NCI-H345 treated with DMSO at 0.1 percent for 48 hours (cell line): ENCODE measurements at regions not wholly inside any gene's neighbourhood (a gene's known extent, or its start where the extent isn't known, plus 50 kb on each side); places are given as distances from the start of the nearest gene placed in this dataset.

ENCODE experiments used
- DNase-seq: peaks from one replicate; lab custom pipeline; 2025; ENCODE audit not compliant: unreplicated experiment; lab: John Stamatoyannopoulos, UW

DNA sequence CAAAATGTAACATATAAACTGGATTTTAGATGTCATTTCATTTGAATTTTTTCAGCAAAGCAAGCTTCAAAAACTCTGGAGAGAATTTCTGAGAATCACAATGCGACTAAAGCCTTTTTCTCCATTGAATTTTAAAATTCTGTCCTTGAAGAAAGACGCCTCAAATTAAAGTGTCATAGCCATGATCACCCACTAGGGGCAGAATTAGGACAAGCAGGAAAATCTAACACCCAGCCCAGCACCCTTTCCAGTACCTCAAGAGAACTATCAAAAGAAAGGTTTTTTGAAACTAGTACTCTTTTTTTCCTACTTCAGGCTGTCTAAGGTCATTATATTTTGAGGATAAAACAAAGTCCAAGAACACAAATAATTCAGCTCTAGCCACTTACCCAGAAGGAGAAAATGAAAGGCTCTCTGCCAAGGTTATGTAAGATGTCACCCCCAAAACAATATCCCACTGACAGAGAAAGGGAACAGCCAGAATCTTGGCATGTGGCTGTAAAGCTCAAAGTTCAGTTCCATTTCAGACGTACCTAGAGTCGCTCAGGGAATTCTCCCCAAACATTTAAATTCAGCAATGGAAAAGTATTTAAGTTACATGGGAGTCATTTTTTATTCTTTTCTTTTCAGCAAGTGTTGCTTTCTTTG lies 299.4 kb downstream of the SNX13 start:
- no peak for DNase-seq

DNA sequence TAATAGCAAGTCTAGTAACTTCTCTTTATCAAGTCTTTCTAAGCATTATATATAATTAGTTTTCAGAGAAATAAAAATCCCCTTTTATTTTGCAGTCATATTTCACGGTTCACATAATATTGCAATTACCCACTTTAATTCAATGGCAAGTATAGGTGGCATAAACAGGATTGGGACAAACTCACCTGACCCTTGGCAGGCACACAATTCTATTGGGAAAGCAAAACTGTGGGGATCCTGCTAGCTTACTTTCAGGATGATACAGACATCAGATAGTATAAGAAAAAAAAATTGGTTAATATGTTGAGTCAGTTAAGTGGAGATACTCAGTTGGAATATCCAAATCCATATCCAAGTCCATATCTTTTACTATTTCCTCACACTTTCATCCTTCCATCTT lies 294.8 kb downstream of the SNX13 start:
- no peak for DNase-seq

DNA sequence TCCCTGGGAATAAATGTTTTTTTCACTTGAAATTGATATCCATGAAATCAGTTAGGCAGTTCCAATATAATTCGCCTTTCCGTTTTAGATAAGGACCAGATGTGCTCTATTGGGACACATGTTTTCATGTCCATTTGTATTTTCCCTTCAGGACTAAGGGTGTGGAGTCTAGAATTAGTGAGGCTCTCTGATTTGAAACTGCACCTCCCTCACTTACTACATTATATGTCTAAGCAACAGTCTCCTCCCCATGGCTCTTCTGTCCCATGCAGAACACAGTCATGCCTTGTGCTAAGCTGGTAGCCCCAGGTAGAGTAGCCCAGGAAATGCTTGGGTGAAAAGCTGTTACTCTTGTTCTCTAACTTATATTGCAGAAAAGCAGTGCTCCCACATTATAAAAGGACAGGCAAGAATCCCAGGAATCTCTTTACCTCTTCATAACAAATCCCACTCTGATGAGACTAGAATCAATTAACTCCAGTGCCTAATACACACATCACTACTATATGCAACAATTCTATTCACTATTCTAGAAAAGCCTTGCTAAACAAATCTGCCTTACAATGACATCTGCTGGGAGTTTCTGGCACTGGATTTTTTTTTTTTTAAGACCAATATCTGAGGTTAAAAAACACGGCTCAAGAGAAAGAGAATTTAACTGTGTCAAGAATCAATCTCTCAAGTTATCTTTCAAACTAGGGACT lies 293.9 kb downstream of the SNX13 start:
- DNase-seq: no peak

- DNase-seq: no peak
Measured at GRCh38 chr7:17651341-17651740, 289.0 kb downstream of the SNX13 start.

- DNase-seq: no peak
Measured at GRCh38 chr7:17651863-17652385, 288.4 kb downstream of the SNX13 start.

GRCh38 chr7:17654940-17655339 lies 285.4 kb downstream of the SNX13 start:
- no peak for DNase-seq

GRCh38 chr7:17659126-17659525 lies 281.2 kb downstream of the SNX13 start:
- no peak for DNase-seq

DNA sequence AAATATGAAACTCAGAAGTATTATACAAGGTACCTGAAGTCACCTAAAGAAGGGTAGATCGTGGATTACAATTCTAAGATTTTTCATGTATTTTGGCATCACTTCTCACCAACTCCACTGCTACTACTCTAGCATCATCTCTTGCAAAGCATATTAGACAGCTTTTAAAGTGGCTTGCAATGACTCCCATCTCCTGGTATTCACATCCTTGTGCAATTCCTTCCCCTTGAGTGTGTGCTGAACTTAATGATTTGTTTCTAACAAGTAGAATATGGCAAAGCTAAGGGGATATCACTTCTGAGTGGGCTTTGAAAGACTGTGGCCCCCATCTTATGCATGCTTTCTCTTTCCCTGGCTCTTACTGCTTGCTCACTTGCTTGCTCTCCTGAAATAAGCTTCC lies 280.2 kb downstream of the SNX13 start:
- DNase-seq: no peak

DNA sequence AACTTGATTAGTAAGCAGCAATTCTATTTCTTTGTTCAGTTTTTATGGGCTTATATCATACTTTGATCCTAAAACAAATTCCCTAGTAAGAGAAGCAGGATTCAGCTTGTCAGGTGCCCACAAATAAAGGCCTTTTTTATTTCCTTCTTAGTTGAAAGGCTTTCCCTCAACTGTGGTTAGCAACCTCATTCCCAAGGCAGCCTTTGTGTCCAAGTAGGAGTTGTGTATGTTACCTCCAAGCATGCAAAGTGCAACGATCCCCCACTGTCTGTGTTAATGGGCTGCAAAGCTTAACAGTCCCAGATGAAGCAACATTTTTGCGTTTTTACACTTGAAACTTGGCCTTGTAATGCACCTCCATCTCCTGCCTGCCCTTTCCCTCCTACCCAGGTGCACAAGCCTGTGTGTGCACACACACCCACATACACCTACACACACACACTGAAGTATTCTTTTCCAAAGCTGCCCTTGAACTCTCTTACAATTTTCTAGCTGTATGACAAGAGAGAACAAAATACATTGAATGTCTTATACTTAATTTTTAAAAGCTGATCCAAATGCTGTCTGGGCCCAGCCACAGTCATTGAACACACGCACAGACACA lies 278.2 kb downstream of the SNX13 start:
- DNase-seq: no peak

- no peak for DNase-seq
Measured at GRCh38 chr7:17663061-17663675, 277.1 kb downstream of the SNX13 start.

DNA sequence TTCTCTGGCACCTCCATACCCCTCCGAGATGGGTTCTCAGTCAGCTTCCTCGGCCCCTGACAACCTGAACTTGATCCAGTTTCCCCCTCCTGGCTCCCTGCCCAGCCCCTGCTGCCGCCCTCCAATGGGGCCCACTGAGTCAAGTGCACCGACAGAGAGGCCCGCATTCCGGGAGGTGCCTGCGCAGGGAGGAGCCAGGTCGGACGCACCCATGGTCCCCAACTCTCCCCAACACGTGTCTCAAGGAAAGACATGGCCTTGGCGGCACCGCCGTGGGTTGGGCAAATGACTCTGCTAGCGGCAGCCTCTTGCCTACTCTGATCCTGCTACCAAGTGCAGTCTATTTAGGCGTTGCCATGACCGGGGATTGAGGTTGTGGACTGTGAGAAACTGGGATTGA lies 275.3 kb downstream of the SNX13 start:
- DNase-seq: no peak

GRCh38 chr7:17668122-17668521 lies 272.2 kb downstream of the SNX13 start:
- DNase-seq: no peak

DNA sequence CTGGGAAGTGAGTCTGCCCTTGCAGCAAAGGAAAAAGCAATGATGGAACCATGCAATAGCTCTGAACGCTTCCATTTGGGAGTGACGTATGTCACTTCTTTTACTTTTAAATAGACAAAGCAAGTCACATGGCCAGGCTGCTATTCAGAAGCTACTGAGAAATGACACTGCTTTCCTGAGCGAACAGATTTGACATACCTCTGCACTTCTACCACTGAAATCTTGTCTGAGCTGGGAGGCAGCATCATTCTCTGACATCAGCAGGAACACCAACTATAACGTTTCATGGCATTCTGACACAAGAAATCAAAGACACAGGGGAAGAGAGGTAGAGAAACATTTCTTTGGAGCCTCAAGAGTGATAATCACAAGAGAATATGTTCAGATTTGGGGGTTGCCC lies 271.1 kb downstream of the SNX13 start:
- no peak for DNase-seq

- no peak for DNase-seq
Measured at GRCh38 chr7:17671956-17672355, 268.3 kb downstream of the SNX13 start.

DNA sequence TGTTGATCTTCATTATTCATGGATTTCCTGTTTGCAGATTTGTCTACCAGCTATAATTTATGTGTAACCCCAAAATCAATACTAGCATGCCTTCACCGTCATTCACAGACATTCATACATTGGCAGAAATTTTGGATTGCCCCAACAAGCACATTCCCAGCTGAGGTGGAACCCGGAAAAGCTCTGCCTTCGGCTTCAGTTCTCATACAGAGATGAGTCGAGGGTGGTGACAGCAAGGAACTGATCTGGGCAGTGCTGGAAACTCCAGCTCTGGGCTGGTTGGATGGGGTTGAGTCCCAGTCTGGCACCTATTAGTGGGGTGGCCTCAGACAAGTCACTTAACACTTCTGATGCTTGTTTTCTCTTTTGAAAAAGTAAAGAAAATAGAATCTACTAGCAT lies 267.5 kb downstream of the SNX13 start:
- DNase-seq: no peak

DNA sequence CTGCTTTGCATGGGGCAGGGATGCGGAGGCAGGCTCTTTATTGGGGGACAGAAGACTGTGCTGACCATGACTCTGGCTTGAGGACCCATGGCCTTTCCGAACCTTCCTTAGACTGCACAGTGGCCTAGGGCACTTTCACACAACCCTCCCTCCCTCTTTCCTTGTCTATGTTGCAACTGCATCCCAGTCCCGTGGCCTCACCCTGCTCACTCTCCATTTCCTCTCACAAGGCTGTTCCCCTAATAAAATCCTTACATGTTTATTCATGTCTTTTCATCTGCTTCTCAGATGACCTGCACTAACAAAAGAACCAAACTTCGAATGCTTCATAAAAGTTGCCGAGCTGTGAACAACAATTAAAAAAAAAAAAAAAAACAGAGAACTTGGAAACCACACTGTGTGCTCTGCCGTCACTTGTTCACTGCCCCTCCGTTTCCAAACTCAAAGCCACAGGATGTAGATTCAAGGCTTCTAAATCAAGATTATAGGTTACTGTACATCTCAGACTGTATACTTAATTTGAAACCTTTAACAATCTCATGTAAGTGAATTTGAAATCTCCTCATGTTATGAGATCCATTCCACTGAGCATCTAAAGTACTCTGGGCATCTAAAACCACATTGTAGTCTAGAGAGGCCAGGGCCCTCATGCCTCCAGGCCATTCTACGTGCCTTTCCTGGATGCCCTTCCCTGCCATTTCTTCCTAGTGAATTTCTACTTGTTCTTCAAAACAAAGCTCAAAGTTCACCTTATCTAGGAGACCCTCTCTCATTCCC lies 265.9 kb downstream of the SNX13 start:
- DNase-seq: no peak

DNA sequence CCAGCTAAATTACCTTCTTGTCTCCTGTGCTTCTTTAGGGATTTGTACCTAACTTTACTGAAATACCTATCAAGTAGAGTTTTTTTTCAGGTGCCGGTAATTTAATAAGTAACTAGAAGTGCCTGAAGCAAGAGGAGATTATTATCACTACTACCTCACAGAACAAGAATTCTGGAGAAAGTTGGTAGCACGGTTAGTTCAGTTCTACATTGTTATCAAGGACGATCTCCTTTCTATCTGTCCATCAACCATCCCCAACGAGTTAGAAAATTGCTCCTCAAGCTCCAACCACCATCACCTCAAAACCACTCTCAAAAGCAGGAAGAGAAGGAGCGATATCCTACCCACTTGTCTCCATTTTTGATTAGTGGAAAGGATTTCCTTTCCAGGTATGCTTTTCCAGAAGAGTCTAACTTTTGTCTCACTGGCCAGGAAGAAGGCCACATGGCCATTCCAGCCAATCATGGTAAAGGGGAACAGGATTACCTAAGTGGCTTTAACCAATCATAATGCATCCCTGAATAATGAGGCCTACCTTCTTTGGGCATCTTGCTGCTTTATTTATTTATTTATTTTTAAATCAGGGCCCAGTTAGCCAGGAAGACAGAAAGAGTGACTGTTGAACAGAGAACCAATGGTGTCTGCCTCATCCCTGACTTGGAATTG lies 265.2 kb downstream of the SNX13 start:
- no peak for DNase-seq

DNA sequence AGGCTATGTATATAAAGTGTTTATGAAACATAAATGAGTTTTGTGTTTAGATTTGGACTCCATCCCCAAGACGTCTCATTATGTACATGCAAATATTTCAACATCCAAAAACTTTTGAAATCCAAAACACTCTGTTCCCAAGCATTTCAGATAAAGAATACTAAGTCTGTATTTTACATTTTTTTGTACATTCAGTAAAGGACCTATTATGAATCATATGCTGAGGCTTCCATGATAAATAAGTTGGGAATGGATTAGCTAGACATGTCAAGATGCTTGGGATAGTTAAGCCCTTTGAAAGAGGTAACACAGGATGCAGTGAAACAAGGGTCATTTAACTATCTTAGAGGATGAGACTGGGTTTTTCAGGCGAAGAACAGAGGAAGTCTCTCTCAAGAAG lies 262.9 kb downstream of the SNX13 start:
- no peak for DNase-seq

DNA sequence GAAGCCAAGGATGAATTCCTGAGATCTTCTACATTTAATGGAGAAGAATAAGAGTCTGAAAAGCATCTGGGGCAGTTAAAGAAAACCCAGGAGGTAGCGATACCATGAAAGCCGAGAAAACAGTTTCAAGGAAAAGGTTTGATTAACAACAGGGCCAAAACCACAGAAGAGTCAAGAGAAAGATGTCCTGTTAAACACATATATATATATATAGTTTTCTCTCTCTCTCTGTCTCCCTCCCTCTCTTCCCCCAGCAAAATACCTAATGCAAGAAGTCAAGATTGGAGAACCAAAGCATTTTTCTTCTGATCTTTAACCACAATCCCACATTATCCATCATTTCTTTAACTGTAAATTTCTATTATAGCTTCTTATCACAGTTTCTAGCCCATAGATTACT lies 261.4 kb downstream of the SNX13 start:
- DNase-seq: no peak

DNA sequence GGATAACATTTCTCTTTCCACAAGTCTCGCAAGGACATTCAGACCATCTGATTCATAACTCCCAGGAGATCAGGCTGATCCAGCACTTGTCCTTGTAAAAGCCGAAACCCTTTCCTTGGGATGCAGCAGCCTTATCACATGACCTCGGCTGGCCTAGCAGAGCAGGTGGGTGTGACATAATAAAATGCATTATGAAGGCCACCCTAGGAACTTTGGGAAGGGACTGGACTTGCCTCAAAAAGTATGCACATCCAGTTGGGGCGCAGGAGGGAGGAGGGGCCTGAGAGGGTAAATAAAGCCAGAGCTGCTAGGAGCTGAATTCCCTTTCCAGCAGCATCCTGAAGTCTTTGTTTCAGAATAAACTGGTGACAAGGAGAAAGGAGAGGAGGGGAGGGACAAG lies 260.8 kb downstream of the SNX13 start:
- DNase-seq: no peak

- no peak for DNase-seq
Measured at GRCh38 chr7:17680026-17680425, 260.3 kb downstream of the SNX13 start.
